ENCODE measurements at regions not wholly inside any gene's neighbourhood (a gene's known extent, or its start where the extent isn't known, plus 50 kb on each side); places are given as distances from the start of the nearest gene placed in this dataset.

- no peak for DNase-seq
Measured at GRCh38 chr22:47460861-47461260, 698.4 kb downstream of the TBC1D22A start.

DNA sequence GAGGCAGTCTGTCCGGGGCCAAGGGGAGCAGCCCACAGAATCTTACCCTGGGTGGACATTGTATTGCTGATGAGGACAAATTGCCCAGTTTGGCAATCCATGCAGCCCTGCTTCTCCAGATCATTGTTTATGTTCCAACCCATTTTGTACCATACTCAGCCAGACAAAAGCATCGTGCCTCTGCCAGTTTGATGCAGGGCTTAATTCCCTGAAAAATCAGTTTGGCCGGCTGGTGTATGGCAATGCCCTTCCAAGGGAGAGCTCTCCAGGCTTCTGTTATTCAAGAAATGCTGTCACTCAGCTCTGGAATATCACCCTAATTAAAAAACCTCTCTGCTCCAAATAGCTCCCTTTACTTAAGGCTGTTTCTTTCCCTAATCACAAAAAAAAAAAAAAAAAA, 697.7 kb downstream of the TBC1D22A start:
- DNase-seq: no peak

DNA sequence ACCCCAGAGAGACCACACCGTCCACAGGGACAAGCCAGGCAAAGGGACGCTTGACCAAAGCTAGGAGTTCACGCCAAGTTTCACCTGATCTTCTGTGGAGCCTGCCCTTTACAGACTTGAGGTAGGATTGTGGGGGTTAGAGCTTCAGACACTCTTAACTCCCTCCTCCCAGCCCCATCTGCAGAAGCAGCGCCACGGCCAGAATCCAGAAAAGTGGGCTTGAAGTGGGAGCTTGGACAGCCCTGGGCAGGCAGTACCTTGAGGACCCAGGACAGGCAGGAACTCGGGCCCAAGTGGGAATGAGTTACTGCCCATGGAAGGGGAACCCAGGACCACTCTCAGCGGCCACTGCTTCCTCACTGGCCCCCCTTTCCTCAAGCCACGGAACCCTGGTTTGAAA, 695.9 kb downstream of the TBC1D22A start:
- no peak for DNase-seq

GRCh38 chr22:47457509-47458300, 695.3 kb downstream of the TBC1D22A start:
- no peak for DNase-seq

DNA sequence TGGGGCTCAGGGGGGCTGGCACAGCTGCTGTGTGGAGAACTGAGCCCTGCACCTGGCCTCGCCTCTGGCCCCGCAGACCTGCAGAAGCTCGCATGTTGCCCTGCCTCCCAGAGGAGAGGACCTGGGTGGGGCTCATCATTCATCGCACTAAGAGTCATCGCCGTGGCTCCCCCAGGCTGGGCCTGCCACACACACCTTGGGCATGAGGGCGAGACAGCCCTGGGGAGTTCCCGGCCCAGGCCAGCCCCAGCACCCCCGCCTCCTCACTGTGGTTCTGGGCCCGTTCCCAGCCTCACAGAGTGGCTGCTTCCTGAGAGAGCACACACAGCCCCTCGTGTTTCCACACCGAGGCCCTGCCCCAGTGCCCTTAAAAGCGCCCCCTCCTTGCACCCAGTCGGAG, 694.6 kb downstream of the TBC1D22A start:
- no peak for DNase-seq

GRCh38 chr22:47456031-47456430, 693.6 kb downstream of the TBC1D22A start:
- DNase-seq: no peak

DNA sequence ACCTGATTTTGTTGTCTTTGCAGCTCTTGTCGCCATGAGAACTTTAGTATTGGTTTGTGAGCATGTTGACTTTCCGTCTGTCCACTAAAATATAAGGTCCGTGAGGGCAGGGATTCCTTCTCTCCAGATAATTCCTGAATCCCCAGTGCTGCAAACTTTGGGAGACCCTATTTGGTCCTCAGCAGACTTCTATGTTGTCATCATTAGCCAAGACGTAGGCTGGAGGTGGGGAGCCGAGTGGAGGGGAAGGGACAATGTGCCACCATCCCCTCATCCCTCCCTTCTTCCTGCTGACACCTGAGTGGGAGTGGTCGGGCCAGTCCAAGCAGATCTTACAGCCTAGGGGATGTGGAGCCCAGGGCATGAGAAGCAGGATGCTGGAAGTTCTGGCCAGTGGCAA, 690.6 kb downstream of the TBC1D22A start:
- DNase-seq: no peak

DNA sequence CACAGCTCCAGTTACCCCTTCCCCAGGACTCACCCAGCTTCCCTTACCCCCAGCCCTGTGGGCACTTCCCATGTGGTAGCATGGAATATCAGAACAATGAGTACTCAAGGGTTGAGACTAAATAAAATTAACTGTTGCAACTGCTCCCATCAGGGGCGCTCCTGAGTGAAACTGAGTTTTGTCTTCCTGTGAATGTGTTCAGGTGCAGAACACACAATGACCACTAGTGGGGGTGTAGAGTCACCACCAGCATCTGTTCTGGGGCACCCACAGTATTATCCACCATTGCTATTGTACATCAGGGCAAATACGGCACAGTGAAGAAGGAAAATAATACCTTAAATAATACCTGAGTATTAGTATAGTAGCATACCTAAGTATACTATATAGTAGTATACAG, 689.7 kb downstream of the TBC1D22A start:
- DNase-seq: no peak

DNA sequence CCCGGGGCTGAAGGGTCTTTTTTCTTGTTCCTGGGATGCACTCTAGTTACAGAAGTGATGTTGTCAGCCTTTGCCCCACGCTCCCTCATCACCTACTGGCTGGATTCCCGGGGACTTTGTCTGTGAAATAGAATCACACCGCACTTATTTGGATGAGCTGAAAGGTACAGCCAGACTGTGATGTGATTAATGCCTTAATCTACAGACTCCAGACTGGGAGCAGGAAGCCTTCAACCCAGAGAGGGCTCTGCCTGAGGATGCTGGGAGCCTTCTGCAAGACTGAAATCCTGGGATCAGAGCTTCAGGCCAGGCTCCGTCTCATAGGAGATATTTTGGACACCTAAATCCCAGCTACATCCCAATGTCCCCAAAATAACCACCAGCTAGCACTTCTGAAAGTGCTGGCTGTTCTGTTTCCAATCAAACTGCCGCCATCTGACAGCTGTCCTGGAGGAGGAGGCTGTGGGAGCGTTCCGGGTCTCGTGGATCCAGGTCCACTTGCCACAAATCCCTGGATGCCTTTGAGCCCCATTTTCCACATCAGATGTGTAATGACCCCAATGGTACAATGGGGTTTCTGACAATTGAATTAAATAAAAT, 688.5 kb downstream of the TBC1D22A start:
- DNase-seq: peak; percentile 7

DNA sequence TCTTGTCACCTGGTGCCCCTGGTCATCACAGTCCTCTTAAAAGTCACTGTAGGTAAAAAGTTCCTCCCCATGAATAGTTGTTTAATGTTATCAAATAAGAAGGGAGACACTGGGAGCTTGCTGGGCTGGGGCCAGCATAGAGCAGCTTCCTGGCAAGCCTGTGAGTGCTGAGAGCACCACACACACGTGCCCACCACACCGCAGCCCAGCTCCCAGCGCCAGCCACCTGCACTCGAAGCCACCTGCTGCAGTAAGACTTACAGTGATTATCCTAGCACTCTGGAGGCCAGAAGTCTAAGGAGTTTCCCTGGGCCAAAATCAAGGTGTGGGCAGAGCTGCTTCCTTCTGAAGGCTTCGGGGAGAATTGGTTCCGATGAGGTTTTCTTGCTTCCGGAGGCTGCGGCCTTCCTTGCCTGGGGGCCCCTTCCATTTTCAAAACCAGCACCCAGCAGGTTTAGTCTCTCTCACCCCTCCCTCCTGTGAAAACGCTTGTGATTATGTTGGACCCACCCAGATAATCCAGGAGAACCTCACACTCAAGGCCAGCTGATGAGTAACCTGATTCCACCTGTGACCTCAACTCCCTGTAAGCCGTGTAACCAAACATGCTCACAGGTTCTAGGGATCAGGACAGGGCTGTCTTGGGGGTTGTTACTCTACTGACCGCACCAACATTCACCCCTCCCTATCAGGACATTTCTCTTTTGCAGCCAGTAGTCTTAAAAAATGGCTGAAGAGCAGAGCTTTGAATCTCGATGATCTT, 687.2 kb downstream of the TBC1D22A start:
- DNase-seq: no peak

GRCh38 chr22:47448231-47449223, 686.1 kb downstream of the TBC1D22A start:
- DNase-seq: no peak

DNA sequence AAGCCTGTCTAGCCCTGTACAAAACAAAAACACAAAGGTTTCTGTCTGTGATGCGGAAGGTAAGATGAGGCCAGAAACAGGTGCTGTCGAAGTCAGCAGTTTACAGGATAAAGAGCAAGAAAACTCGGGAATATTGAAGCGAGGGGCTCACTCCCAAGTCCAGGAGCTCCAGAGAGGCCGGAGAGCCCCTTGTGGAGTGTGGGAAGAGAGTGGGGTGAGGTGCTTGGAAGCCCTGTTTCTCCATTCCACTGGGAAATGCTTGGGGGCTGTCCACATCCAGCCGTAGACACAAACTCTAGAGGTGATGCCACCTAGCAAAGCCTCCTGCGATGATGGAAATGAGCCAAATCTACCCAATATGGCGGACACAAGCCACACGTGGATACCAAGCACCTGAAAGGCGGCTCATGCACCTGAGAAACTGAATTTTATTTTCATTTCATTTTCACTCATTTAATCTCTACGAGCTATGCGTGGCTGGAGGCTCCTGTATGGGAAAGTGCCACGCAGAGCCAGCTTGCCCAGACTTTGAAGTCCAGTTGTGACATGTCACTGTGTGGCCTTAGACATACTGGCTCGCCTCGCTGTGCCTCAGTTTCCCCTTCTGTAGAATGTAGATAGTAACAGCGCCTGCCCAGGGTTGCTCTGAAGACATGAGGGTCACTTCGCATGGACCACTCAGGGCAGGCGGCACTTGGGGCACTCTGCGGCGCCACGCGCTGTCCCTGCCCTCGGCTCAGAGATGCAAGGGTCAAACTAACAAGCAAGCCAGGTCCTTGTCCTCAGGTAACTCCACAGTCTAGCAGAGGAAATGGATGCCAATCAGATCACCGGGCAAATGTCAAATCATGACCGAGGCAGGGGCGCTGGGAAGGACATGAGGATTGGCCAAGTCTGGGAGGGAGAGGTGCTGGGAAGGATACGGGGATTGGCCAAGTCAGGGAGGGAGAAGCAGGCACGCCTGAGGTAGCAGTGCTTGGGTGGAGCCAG, 684.7 kb downstream of the TBC1D22A start:
- no peak for DNase-seq

GRCh38 chr22:47446331-47446730, 683.9 kb downstream of the TBC1D22A start:
- DNase-seq: no peak

- no peak for DNase-seq
Measured at GRCh38 chr22:47445716-47446290, 683.4 kb downstream of the TBC1D22A start.

GRCh38 chr22:47445212-47445611, 682.8 kb downstream of the TBC1D22A start:
- DNase-seq: no peak

- DNase-seq: no peak
Measured at GRCh38 chr22:47444746-47445065, 682.3 kb downstream of the TBC1D22A start.

DNA sequence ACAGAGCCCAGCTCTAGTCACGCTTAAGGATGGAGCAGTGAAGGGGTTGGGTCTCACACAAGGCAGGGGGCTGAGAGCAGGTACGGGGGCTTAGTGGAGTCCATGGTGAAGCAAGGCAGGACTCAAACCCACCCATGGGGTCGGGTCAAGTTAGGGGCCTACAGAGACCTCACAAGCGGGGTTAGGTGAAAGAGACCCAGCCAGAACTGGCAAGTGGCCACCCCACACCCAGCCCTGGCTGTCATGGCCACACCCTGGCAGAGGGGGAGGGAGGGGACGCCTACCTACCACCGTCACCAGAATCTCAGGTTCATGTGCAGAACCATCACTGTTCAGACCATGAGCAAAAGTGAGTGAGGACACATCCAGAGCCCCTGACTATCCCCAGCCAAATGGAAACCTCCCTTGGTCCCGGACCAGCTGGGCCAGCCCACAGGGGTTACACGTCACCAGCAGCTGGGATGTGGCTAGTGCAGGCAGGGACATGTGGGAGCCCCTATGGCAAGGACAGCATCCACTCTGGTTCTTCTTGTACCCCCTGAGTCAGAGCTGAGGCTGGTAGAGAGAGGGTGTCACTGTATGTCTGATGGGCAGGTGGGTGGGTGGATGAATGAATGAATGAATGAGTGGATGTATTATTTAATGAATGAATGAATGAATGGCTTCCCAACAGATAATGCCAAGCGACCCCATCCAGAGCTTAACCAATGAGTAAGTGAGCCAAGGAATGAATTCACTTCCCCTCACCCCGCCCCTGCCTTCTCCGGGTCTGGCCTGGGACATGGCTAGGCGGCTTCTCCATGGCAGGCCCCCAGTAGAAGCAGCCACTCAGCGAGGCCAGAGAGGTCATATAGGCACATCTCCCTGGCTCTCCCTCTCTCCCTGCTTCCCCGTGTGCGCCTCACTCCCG, 681.6 kb downstream of the TBC1D22A start:
- no peak for DNase-seq

- DNase-seq: no peak
Measured at GRCh38 chr22:47442821-47443220, 680.4 kb downstream of the TBC1D22A start.

DNA sequence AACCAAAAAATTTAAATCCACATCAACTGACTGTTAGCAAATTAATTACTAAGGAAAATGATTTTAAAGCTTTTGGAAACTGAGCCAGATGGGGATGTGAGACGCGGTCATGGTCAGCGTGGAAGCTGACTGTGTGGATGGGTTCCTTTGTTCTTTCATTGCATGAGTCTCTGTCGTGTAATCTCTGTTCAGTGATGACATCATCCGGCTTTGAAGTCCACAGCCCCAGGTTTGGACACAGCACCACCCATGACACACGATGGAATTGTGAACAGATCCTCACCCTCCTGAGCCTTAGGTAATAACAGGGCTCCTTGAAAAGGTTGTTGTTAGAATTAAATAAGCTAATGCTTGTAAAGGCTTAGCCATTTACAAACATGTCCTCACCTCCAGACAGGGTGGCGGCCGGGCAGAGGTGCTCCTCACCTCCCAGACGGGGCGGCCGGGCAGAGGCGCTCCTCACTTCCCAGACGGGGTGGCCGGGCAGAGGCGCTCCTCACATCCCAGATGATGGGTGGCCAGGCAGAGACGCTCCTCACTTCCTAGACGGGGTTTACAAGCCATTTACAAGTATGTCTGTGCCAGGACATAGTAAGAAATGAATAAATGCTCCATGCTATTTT, 677.3 kb downstream of the TBC1D22A start:
- no peak for DNase-seq
